ENCODE measurements at regions not wholly inside any gene's neighbourhood (a gene's known extent, or its start where the extent isn't known, plus 50 kb on each side); places are given as distances from the start of the nearest gene placed in this dataset.

DNA sequence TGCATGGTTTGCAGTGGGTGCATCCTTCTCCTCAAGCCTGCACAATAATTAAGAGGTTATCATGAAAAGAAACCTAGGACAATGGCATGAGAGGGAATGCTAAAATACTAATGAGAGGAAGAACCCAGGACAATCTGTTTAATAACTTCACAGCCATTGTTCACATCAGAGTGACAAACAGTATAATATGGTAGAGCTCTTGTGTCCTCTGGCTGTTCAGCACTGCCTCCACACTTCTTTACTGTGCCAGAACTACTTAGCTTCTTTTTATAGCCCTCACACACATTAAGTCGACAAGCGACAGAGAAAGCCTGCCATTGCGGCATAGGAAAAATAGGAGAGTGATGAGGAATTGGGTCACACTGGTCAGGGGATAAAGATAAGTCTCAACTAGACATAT is 65.0 kb upstream of the MEIS2 start:
- Mint-ChIP-seq H3K27me3 (ENCODE audit: low read depth) (peaks cover 26% of the 10 kb centered on the region), H3K4me1 (ENCODE audit: low read depth) (no peaks in the 10 kb centered on the region), H3K9me3 (ENCODE audit: low read depth) (peaks cover 2% of the 10 kb centered on the region), H3K27ac (ENCODE audit: unreplicated experiment) (no peak overlapping the region), H3K36me3 (ENCODE audit: low read depth) (no peaks in the 10 kb centered on the region), H3K4me3 (ENCODE audit: unreplicated experiment) (no peak overlapping the region)
- no peak for DNase-seq (ENCODE audit: low spot score)
- TF ChIP-seq, protein P1, sequence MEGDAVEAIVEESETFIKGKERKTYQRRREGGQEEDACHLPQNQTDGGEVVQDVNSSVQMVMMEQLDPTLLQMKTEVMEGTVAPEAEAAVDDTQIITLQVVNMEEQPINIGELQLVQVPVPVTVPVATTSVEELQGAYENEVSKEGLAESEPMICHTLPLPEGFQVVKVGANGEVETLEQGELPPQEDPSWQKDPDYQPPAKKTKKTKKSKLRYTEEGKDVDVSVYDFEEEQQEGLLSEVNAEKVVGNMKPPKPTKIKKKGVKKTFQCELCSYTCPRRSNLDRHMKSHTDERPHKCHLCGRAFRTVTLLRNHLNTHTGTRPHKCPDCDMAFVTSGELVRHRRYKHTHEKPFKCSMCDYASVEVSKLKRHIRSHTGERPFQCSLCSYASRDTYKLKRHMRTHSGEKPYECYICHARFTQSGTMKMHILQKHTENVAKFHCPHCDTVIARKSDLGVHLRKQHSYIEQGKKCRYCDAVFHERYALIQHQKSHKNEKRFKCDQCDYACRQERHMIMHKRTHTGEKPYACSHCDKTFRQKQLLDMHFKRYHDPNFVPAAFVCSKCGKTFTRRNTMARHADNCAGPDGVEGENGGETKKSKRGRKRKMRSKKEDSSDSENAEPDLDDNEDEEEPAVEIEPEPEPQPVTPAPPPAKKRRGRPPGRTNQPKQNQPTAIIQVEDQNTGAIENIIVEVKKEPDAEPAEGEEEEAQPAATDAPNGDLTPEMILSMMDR (IDR thresholded peaks at IDR 0.05), result no peak

DNA sequence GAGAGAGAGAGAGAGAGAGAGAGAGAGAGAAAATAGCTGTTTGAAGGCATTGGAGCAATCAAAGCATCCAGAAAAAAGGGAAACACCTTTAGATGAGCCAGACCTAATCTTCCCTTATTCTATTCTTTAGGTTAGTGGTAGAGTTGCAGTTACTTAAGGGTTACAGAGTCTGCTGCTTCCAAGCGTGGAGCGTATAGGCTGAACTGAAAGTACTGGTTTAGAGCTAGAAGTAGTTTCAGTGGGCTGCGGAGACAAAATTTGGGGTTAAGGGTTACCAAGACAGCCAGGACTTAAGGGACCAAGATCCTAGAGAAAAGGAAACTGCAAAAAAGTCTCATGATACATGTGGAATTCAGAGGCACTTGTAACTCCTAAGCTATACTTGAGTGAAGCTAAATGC is 66.1 kb upstream of the MEIS2 start:
- Mint-ChIP-seq H3K9me3 (ENCODE audit: low read depth) (peaks cover 2% of the 10 kb centered on the region), H3K4me3 (ENCODE audit: unreplicated experiment) (no peak overlapping the region), H3K36me3 (ENCODE audit: low read depth) (no peaks in the 10 kb centered on the region), H3K4me1 (ENCODE audit: low read depth) (no peaks in the 10 kb centered on the region), H3K27me3 (ENCODE audit: low read depth) (peaks cover 26% of the 10 kb centered on the region), H3K27ac (ENCODE audit: unreplicated experiment) (no peak overlapping the region)
- no peak for DNase-seq (ENCODE audit: low spot score)
- TF ChIP-seq, protein P1 (IDR thresholded peaks at IDR 0.05), result no peak

DNA sequence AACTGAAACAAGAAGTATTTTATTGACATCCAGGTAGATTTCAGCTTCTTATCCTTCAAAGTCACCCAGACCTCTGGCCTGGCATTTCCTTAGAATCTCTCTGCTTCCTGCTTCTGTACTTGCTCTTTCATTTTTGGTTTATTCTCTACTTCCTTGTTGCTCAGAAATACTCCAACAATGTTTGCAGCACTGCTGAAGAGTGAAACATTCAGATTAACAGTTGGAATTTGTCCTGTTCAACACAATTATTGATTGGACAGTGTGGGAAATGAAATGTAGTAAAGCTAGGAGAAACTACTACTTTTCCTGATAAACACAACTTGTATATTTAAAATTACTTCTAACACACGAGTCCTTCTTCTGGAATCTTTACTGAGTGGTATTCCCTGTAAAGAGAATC is 81.0 kb upstream of the MEIS2 start:
- no peak for DNase-seq (ENCODE audit: low spot score)
- TF ChIP-seq, protein P1 (IDR thresholded peaks at IDR 0.05), result no peak
- H3K4me1 Mint-ChIP-seq (ENCODE audit: low read depth), result no peaks in the 10 kb centered on the region
- no peak overlapping the region for H3K27ac Mint-ChIP-seq (ENCODE audit: unreplicated experiment)
- no peak overlapping the region for H3K4me3 Mint-ChIP-seq (ENCODE audit: unreplicated experiment)
- H3K27me3 Mint-ChIP-seq (ENCODE audit: low read depth), result peaks cover 7% of the 10 kb centered on the region
- H3K9me3 Mint-ChIP-seq (ENCODE audit: low read depth), result peaks cover 24% of the 10 kb centered on the region
- H3K36me3 Mint-ChIP-seq (ENCODE audit: low read depth), result no peaks in the 10 kb centered on the region

DNA sequence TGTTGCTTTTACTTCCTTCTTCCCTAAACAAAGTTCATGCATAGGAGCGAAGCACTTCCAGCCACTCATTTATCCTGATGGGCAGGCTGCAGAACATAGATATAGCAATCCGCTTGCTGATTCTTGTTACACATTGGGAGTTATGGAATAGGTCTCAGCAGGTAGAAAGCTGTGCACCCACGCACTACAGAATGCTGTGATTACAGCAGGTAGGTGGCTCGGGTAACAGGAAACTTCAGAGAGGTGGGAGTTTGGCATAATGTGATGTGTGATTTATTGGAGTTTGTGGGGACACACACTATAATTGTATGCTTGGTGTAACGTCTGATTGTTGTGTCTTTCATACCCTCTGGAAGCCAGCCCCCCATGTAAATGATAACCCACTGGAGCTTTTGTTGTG is 99.2 kb upstream of the MEIS2 start:
- Mint-ChIP-seq H3K27me3 (ENCODE audit: low read depth) (peaks cover 36% of the 10 kb centered on the region), H3K36me3 (ENCODE audit: low read depth) (no peaks in the 10 kb centered on the region)
- DNase-seq (ENCODE audit: low spot score), result no peak

DNA sequence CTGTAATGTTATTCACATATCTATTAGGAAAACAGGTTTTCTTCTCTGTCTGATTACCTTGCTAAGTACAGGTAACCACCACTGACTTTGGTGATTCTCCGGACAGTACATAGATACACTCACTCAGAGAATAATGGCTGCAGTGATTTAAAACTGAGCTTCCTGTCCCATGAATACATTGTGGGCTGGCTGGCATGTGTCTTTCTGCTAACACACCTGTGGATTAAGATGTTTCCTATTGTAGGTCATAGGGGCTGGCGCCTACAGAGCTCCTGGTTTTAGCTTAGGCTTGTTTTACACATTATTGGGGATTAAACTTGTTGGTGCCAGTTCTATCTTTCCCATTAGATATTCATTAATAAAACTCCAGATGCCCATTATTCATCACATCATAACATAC is 102.7 kb upstream of the MEIS2 start:
- Mint-ChIP-seq H3K27ac (ENCODE audit: unreplicated experiment) (no peak overlapping the region), H3K4me3 (ENCODE audit: unreplicated experiment) (no peak overlapping the region), H3K36me3 (ENCODE audit: low read depth) (no peaks in the 10 kb centered on the region), H3K9me3 (ENCODE audit: low read depth) (no peaks in the 10 kb centered on the region), H3K4me1 (ENCODE audit: low read depth) (no peaks in the 10 kb centered on the region), H3K27me3 (ENCODE audit: low read depth) (peaks cover 22% of the 10 kb centered on the region)
- no peak for DNase-seq (ENCODE audit: low spot score)
- TF ChIP-seq, protein P1 (IDR thresholded peaks at IDR 0.05), result no peak

More for the DNA sequence above, 99.2 kb upstream of the MEIS2 start:
- H3K4me3 Mint-ChIP-seq (ENCODE audit: unreplicated experiment), result no peak overlapping the region
- H3K4me1 Mint-ChIP-seq (ENCODE audit: low read depth), result no peaks in the 10 kb centered on the region
- H3K9me3 Mint-ChIP-seq (ENCODE audit: low read depth), result peaks cover 3% of the 10 kb centered on the region
- H3K27ac Mint-ChIP-seq (ENCODE audit: unreplicated experiment), result no peak overlapping the region
- TF ChIP-seq, protein P1 (IDR thresholded peaks at IDR 0.05), result no peak

Measured in chondrocyte (in vitro differentiated cells).